Calu3 (cell line): ENCODE measurements at regions not wholly inside any gene's neighbourhood (a gene's known extent, or its start where the extent isn't known, plus 50 kb on each side); places are given as distances from the start of the nearest gene placed in this dataset.

Experiments
- BruUV-seq: library from RNA; stranded (reverse); fragments of 400-500 nt; replicated peaks from 2 replicates; lab custom pipeline; 2021; lab: Mats Ljungman, UMichigan
- CTCF ChIA-PET: fragments of 300-600 bp; sonication (Branson Sonifier 250); formaldehyde crosslinking; loops from one replicate; lab custom pipeline; 2022; ENCODE audit warnings: antibody characterized with exemption; lab: Charles Lee
- DNase-seq: peaks from one replicate; pipeline ENCODE4 v3.0.0; 2022
- H3K27ac Mint-ChIP-seq: one replicate; pipeline ENCODE4 v1.8.0; 2022; ENCODE audit warnings: mixed read lengths; ENCODE audit not compliant: unreplicated experiment
- H3K27me3 Mint-ChIP-seq: one replicate; pipeline ENCODE4 v1.8.0; 2022; ENCODE audit warnings: mixed read lengths; ENCODE audit not compliant: unreplicated experiment
- H3K36me3 Mint-ChIP-seq: one replicate; pipeline ENCODE4 v1.8.0; 2022; ENCODE audit warnings: mild to moderate bottlenecking, moderate library complexity, mixed read lengths; ENCODE audit not compliant: insufficient read depth, unreplicated experiment
- H3K4me1 Mint-ChIP-seq: one replicate; pipeline ENCODE4 v1.8.0; 2022; ENCODE audit warnings: mild to moderate bottlenecking, low read depth, mixed read lengths; ENCODE audit not compliant: unreplicated experiment
- H3K4me3 Mint-ChIP-seq: one replicate; pipeline ENCODE4 v1.8.0; 2022; ENCODE audit warnings: mild to moderate bottlenecking, low read depth, moderate library complexity, mixed read lengths; ENCODE audit not compliant: unreplicated experiment
- H3K9me3 Mint-ChIP-seq: one replicate; pipeline ENCODE4 v1.8.0; 2022; ENCODE audit warnings: low read depth, mixed read lengths; ENCODE audit not compliant: unreplicated experiment
- intact Hi-C: fragments of 100-400 bp; cut with micrococcal nuclease; formaldehyde crosslinking; loops from one replicate; pipeline ENCODE4 v1.10.0; 2022; ENCODE audit not compliant: unreplicated experiment
- TF ChIP-seq, protein P1 (sequence below): fragments of 200-600 bp; IDR thresholded peaks from one replicate; pipeline ENCODE4 v1.8.0; 2022; ENCODE audit warnings: antibody characterized with exemption; ENCODE audit not compliant: unreplicated experiment

DNA sequence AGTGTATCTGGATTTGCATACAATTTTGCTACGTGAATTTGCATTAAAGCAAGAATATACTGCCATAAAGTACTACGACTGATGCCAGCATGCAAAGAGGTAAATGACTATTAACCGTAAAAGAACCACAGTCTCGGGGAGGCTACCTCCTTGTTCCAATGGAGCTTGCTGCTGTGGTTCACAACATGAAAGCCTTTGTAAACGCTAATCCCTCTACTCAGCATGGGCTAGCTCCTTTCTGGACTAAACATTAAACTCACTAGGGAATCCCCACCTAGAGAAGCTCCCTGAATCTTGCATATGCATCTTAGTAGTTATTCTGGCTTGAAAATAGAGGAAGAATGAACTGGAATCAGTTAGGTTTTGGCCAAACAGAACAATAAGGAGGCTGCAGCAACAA, 60.5 kb upstream of the ARHGAP32 start:
- Mint-ChIP-seq H3K4me3 (no peak overlapping the region), H3K36me3 (no peaks in the 10 kb centered on the region), H3K27me3 (no peaks in the 10 kb centered on the region), H3K27ac (no peak overlapping the region), H3K4me1 (peaks cover 9% of the 10 kb centered on the region), H3K9me3 (no peaks in the 10 kb centered on the region)
- CTCF ChIA-PET = interaction anchor here (1.0 kb wide), 1 partner anchor 107 kb away, joined by 3 read pairs; no protein-coding TSS in a partner anchor
- BruUV-seq = no TSS peak
- TF ChIP-seq, protein P1, sequence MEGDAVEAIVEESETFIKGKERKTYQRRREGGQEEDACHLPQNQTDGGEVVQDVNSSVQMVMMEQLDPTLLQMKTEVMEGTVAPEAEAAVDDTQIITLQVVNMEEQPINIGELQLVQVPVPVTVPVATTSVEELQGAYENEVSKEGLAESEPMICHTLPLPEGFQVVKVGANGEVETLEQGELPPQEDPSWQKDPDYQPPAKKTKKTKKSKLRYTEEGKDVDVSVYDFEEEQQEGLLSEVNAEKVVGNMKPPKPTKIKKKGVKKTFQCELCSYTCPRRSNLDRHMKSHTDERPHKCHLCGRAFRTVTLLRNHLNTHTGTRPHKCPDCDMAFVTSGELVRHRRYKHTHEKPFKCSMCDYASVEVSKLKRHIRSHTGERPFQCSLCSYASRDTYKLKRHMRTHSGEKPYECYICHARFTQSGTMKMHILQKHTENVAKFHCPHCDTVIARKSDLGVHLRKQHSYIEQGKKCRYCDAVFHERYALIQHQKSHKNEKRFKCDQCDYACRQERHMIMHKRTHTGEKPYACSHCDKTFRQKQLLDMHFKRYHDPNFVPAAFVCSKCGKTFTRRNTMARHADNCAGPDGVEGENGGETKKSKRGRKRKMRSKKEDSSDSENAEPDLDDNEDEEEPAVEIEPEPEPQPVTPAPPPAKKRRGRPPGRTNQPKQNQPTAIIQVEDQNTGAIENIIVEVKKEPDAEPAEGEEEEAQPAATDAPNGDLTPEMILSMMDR = no peak
- no peak for DNase-seq
- intact Hi-C loops = no loop called here

DNA sequence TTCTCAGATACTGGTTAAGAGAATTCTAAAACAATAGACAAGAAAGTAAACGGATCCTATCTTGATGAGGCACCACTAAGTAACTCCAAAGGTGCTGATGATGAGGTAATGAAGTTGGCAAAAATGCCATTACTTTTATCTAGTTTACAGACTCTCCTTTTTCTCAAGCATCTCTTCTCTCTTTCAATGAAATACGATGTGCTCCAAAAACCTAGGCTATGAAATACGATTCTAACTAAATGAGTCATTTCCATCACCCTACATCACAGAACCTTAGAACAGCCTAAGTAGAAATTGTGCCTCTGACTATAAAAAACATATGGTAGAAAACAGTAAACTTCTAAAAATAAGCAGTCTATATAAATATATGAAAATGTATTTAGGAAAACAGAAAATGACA, 58.9 kb upstream of the ARHGAP32 start:
- BruUV-seq = no TSS peak
- intact Hi-C loops = no loop called here
- Mint-ChIP-seq H3K27ac (no peak overlapping the region), H3K4me3 (no peak overlapping the region), H3K36me3 (no peaks in the 10 kb centered on the region), H3K9me3 (no peaks in the 10 kb centered on the region), H3K27me3 (no peaks in the 10 kb centered on the region), H3K4me1 (peaks cover 9% of the 10 kb centered on the region)
- TF ChIP-seq, protein P1 = no peak
- no peak for DNase-seq
- CTCF ChIA-PET = no interaction called here

DNA sequence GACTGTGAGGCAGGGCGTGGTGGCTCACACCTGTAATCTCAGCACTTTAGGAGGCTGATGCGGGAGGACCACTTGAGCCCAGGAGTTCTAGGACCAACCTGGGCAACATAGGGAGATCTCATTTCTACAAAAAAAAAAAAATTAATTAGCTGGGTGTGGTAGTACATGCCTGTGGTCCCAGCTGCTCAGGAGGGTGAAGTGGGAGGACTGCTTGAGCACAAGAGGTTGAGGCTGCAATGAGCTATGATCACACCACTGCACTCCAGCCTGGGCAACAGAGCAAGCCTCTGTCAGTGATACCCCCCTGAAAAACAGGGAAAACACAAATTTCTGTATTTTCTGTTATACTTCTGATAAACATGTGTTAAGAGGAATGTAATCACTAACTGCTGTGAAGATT, 57.8 kb upstream of the ARHGAP32 start:
- Mint-ChIP-seq H3K36me3 (no peaks in the 10 kb centered on the region), H3K4me1 (peaks cover 9% of the 10 kb centered on the region), H3K9me3 (no peaks in the 10 kb centered on the region), H3K4me3 (no peak overlapping the region), H3K27me3 (no peaks in the 10 kb centered on the region), H3K27ac (no peak overlapping the region)
- BruUV-seq = no TSS peak
- TF ChIP-seq, protein P1 = no peak
- intact Hi-C loops = no loop called here
- no peak for DNase-seq
- CTCF ChIA-PET = interaction anchor here (0.7 kb wide), 1 partner anchor 85 kb away, joined by 3 read pairs; no protein-coding TSS in a partner anchor

DNA sequence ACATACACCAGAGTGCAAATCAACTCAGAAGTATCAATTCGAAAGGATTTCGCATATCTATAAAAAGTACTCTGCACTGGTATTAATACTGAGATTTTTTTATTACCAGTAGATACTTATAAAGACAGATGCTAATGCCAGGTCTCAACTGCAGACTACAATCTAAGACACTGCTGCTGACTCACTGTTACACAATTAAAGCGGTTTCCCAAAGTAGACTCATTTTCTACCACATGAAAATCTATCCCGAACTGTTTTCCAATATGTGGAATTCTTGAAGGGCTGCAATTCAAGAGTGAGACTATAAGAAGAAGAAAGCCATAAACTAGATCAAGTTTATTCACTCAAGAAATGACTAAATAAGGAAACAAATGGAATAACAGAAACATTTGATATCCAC, 57.2 kb upstream of the ARHGAP32 start:
- H3K4me1 Mint-ChIP-seq = peaks cover 9% of the 10 kb centered on the region
- TF ChIP-seq, protein P1 = no peak
- intact Hi-C loops = no loop called here
- CTCF ChIA-PET = no interaction called here
- no TSS peak for BruUV-seq
- no peaks in the 10 kb centered on the region for H3K36me3 Mint-ChIP-seq
- no peak overlapping the region for H3K27ac Mint-ChIP-seq
- no peaks in the 10 kb centered on the region for H3K9me3 Mint-ChIP-seq
- H3K27me3 Mint-ChIP-seq = no peaks in the 10 kb centered on the region
- no peak overlapping the region for H3K4me3 Mint-ChIP-seq
- DNase-seq = no peak
